NCI-H82 treated with DMSO at 0.1 percent for 48 hours (cell line): ENCODE measurements at regions not wholly inside any gene's neighbourhood (a gene's known extent, or its start where the extent isn't known, plus 50 kb on each side); places are given as distances from the start of the nearest gene placed in this dataset.

Experiments
- DNase-seq: peaks from one replicate; lab custom pipeline; 2025; ENCODE audit not compliant: unreplicated experiment; lab: John Stamatoyannopoulos, UW

DNA sequence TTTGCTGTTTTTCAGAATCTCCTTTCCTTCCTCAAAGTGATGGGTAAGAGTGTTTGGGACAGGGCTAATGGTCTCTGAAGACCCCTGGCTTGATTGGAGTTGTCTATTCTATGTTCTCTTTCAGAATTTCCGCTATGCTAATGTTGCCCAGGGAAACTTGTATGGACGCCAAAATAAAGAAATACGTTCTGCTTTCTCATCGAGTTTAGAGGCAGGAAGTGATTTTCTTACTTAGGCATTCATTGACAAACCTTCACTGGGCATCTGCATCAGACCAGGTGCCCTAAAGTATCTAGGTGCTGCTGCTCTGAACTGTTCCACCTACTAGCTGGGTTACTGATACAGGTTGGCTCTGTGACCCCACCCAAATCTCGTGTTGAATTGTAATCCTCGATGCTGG is 787.9 kb upstream of the EEF2KMT start:
- DNase-seq, result no peak

DNA sequence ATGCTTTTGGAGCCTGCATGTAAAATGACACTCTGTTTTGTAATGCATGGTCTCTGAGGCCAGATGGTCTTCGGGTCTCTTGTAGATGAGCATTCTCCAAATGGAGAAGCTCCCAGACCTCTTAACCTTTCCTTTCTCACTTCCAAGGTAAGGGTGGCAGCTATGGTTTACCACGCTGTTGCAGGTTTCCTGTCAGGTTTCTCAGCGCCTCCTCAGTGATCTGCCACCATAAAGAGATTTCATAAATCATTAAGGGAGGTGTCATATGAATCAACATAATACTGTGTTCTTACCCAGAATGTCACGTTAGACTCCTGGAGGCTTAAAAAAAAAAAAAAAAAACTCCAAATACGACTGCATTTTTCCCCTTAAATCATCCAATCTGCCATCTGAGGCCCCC is 787.4 kb upstream of the EEF2KMT start:
- no peak for DNase-seq

DNA sequence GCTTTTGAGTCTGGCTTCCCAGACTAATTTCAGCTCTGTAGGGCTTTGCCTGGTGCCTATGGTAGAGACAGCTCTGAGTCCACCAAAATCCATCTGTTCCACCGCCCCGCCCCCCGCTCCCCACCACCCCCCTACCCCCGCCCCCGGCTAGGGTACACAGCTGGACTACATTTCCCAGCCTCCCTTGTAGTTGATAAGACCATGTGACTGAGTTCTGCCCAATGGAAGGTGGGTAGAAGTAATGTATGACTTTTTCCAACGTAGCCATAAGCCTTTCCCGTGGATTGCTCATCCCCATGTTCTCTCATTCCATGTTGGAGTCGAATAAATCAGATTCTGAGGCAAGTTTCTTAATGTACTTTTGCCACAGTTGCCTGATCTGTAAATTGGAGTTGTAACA is 786.7 kb upstream of the EEF2KMT start:
- DNase-seq, result no peak

DNA sequence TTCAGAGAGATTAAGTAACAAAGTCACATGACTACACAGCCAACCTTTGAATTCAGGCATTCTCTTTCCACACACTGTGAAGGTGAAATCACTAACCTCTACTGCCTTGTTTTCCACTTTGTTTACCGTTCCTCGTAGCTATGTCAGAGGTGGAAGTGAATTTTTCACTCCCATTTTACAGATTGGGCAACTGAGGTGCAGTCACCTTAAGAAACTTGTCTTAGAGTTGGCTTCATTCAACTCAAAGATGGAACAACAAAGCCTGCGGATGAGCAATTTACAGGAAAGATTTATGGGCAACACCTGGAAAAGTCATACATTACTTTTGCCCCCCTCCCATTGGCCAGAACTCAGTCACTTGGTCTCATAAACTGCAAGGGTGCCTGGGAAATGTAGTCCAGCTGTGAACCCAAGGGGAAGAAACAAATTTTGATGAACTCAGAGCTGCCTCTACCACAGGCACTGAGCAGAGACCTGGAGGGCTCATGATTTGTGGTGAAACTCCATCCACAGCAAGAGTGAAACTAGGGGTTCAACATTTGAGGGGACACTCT is 784.6 kb upstream of the EEF2KMT start:
- DNase-seq, result no peak

DNA sequence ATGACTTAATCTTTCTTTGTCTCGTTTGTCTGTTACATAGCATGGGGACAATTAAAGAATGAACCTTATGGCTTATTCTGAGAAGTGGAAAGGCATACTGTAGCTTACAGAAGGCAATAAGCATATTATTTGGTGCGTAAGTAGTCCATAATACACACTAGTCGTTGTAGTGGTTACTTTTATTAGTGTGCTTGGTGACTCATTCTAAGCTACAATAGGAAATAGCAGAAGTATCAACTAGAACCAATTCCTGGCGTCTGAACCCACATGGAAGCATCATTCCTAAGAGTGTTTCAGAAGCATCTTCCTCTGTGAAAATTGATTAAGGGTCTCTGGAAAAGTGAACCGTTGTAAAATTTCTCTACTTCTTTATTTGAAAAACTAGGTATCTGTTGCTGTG is 777.8 kb upstream of the EEF2KMT start:
- no peak for DNase-seq

DNA sequence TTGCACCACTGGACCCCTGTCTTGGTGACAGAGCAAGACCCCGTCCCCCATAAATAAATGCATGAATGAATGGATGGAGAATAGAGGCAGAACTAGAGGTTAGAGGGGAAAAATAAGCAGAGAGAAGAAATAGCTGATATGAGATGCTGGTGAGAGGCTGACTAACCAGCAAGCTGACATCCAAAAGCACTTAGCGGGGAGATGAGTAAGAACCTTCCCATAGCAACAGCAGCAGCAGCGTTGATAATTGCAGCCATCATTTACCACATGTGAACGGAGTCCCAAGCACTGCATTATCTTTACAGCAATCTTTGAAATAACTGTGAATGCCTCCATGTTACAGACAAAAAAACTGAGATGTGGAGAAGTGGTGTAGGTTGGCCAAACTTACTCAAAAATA is 777.3 kb upstream of the EEF2KMT start:
- no peak for DNase-seq

DNA sequence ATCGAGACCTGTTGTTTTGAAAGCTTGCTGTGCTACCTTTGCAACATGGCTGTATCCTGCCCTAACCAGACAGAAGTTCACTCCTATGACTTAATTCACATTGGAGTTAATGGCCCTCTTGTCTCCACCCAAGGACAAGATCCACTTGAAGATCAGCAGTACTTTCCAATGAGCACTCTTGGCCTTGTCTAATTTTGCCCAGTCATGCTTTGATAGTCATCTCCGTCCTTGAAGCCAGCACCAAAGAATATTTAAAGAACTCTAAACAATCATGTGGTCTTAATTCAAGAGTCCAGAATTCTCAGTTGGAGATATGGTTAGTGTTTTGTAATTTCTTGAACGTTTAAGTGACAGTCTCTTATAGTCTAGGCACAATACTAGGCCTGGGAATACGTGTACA is 775.6 kb upstream of the EEF2KMT start:
- DNase-seq, result no peak

DNA sequence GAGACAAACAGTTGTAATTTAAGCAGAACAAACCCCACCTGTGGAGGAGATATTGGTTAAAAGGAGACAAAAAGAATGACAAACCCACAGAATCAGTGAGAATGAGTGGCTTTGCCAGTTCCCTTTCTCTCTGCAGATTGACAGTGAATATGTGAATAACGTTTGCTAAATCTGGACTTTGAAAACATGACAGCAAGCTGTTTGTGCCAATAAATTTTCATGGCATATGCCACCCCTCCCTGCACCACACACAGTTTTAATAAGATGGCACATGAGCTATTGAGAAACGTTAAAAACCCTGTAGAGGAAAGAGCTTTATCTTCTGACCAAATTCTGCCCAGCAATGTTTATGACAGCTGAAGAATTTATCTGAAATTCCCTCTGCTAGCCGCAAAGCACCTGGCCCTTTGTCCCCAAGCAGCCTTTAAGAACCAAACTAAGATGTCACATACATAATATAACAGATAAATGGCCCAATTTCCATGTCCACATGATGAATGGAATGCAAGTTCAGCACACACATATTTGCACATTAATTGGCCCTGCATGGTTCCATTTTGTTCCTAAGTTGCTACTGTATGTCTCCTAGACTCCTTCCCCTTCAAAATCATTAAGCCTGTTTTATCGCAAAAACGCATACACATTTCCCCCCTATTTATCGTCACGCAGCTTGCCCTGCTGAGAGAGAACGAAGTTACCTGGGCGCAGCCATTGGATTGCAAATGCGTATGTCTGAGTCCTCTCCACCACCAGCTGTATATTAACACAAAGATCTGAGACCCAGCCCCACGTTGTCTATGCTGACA is 773.5 kb upstream of the EEF2KMT start:
- DNase-seq, result no peak

DNA sequence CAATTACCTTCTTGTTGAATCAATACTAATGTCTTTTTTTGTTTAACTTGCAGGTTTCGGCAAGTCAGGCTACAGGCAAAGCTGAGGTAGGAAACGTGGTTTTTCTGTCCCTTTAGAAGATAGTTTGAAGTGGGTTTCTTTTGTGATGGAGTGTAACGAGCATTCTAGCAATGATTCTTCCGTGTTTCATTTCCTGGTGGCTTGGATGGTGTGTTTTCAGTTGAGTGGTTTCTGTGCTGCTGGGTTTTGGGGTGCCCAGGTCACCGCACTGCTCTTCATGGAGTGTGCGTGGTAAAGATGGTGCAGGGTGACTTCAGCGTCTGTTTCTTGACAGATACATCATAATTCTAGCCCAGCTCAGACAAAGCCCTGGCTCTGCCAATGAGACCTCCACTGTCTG is 769.7 kb upstream of the EEF2KMT start:
- no peak for DNase-seq

DNA sequence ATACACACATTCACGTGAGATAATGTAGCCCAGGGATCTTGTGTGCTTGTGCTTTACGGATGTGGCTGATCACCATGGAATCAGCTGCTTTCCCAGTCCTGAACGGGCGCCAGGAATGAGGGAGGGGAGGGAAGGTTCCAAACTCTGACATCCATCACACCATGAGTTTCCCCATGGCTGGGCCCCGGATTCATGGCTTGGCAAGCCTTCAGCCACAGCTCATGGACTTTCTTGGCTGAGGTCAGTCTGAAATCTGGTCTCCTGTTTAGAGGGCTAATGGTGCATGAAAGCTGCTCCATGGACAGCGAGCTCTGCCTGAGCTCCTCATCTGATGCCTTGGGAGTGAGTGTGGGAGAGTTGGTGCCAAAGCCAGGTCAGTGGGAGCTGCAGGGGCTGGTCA is 767.6 kb upstream of the EEF2KMT start:
- no peak for DNase-seq

DNA sequence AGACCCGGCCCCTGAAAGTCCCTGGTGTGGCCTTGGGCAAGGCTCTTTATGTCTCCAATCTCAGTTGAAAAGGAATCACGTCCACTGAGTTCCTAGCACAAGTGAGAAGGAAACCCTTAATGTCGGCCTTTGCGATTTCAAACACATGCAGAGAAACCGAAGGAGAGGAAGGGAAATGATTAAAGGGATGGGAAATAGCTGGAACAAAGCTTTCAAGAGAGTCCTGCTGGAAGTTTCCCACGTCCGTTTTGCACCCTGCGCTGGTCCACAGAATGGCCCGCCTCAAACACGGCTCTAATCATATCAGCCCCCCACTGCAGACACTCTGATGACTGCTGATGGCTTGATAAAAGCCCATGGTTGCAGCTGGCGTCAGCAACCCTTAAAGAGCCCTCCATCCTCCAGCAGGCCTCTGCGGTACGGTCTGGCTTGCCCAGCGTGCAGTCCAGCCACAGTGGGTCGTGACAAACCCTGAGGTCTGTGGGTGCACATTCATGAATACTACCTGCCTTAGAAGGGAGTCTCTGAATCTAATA is 765.5 kb upstream of the EEF2KMT start:
- no peak for DNase-seq

DNA sequence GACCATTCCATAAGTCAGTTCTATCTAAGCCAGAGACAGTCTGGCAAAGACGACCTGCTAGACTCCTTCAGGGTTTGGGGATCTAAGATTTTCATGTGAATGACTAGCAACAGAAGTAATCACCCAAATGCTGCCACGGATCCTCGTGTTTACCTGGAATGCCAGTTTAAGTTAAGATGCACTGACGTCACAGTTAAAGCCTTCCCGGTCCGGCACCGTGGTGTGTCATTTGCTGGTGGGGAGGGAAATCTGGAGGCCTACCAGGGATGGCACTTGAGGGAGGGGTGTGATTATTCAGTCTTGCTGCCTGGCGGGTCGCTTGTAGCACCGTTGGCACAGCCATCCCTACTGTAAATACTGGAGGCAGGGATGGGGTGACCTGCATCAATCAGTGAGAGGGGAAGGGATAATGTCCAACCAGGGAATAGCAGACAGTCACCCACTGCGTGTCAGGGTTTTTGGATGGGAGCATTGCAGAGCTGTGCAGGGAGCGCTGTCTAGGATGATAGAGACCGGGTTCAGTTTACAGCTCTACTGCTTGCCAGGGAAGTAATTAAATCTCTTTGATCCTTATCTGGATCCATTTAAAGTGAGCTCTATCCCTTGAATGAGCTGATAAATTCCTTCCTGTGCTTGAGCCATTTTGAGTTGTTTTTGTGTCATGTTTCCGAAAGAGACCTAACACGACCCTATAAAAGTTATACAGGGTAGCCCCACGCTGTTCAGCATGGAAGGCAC is 764.7 kb upstream of the EEF2KMT start:
- DNase-seq, result no peak

DNA sequence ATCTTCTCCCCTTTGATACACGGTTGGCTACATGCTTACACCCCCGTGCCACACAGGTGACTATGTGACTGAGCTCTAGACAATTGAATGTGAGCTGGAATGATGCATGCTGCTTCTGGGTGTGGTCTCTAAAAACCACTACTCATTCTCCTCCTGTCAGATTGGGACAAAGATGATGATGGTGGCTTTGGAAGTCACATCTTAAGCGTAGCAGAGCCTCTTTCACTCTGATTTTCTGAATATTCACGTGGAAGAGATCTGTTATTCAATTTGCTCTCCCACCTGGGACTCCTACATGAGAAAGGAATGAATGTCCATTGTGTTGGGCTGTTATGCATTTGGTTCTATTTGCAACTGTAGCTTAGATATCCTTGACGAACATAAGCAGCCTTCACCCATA is 763.6 kb upstream of the EEF2KMT start:
- DNase-seq, result no peak

DNA sequence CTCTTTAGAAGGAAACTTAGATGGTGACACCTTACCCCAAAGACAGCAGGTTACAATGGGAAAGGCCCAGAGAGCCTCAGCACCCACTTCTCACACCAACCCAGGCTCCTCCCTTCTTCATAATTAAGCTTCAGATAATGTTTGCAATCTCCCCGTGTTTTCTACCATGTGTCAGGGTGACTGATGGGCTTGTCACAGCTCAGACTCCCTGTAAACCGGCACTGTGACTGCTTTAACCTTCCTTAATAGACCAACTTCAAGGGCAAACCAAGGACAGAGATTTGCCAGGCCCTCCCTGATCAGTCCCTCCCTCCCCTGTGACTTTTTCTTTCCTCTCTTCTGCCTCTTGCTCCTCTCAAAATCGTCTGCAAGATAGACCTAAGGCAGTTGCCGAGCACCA is 760.6 kb upstream of the EEF2KMT start:
- no peak for DNase-seq

DNA sequence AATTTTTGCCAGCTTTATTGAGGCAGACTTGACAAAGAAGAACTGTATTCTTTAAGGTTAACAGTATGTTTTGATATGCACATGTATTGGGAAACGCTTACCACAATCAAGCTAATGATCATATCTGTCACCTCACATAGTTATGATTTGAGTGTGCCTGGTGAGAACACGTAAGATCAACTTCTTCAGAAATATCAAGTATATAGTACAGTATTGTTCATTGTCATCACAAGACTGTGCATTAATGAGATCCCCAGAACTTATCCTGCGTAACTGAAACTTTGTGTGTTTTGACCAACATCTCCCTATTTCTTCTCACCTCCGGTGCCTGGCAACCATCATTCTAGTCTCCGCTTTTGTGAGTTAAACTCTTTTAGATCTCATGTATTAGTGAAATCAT is 756.4 kb upstream of the EEF2KMT start:
- no peak for DNase-seq

DNA sequence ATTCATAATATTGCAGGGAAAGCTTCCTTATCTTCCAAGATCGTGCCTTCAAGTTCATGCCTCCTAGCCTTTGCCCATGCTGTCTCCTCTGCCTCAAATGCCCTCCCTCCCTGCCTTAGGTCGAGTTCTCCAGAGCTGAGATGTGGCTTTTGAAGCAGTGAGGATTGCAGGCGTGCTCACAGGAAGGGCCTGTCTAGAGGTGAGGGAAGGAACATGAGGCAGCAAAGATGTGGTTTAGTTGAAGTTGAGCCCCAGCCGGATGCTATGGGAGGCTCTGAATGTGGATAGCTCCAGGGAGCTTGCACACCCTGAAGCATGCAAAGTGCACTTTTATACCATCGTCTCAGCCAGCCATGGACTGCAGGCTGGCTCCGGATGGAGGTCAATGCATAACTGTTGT is 754.6 kb upstream of the EEF2KMT start:
- no peak for DNase-seq

DNA sequence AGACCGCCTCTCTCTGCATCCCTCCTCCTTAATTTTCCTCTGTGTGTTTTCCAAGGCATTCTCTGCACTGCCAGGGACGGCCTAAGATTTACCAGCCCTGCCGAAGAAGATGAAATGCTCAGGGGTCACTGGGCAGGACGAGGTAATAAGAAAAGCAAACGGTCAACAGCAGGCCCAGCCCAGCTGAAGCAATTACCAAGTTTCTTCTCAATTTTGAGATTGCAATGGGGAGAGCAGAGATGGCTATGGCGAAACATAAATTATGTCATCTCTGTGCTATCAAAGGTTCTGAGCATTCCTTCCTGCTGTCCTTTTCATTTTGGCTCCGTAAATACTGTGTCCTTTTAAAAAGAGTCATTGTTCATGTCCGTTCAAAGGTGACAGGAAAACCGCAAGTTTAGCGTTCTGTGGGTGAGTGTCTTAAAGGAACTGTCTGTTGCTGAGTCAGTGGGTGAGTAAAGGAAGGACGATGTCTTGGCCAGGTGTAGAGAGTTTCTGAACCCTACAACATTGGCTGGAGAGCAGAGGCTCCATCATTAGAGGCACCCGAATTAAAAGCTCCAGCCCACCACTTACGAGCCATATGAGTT is 753.9 kb upstream of the EEF2KMT start:
- no peak for DNase-seq

DNA sequence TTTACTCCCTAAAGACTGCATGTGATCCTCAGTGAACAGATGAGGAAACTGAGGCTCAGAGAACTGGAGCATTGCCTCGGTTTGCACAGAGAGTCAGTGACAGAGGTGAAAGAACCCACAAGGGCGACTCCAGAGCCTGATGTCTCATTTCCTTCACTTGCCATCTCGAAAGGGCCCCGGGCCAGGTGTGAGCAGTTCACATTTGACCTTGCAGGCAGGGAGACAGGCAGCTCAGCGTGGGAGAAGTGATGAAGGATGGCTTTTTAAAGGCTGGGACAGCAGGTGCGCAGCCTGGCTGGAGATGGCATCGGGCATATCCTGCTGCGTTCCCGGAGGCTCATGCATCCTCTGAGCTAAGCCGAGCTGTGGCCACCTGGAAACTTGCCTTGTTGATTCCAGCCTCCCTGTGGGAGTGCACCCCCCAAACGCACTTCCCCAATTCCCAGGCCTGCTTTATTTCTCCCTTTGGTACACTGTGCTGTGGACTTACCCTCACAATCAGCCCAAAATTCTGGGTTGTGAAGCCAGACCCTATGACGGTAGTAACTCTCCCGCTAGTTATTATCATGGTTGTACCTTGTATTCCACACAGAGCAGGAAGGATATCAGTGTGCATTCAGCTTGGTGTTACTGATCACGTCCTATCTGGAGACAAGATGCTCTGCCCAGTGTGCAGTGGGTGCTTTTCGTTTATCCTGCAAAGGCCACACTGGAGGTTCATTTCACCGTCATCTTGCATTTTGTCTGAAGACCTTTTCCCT is 753.2 kb upstream of the EEF2KMT start:
- no peak for DNase-seq

DNA sequence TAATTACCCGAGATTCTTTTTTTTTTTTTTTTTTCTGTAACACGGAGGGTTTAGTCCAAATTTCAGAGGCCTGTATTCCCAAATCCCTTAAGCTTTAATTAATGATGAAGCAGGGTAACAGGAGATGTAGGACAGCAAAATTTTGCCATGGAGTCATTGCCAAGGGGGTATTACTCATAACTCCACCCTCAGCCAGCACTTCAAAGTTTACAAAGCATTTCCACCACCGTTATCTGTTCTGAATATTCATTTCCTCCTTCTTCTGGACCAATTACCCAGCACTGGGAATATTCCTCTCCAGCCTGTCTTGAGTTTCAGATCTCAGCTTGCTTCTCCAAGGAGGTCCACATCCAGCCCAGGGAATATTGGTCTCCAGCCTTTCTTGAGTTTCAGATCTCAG is 747.5 kb upstream of the EEF2KMT start:
- no peak for DNase-seq

DNA sequence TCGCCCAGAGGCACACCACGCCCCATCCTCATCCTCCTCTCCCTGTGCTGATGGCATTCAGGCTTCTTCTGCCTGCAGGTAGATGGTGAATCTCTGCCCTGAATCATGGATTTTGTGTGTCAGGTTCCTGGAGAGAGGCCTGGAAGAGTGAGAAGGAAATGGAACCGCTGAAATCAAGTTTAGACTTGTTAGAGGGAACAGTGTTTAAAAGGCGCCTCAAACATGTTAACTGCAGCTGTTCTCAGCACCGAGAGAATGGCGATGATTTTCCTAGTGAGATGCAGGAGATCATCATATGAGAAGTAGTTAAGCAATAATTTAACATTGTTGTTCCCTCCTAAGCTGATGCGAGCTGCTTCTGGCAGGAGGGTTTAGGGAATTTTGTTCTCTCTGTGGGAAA is 744.4 kb upstream of the EEF2KMT start:
- DNase-seq, result no peak

DNA sequence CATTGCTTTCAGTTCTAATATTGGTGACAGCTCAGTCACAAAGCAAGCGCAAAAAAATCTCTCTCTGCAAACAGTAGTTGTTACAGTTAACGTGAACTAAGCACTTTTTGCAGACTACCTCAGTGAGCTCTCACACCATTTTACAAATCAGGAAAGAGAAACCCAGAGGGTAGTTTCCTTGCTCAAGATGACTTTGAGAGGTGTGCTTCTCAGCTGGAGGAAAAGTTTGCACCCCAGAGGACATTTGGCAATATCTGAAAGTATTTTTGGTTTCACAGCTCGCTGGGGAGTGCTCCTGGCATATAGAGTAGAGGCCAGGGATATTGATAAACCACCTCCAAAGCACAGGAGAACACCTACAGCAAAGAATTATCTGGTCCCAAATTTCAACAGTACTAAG is 741.1 kb upstream of the EEF2KMT start:
- no peak for DNase-seq
